ENCODE measurements at regions not wholly inside any gene's neighbourhood (a gene's known extent, or its start where the extent isn't known, plus 50 kb on each side); places are given as distances from the start of the nearest gene placed in this dataset.

GRCh38 chr5:4661326-4661725 is 478.8 kb upstream of the ADAMTS16 start:
- TF ChIP-seq ZNF384 (IDR thresholded peaks at IDR 0.05) (no peak), CTBP1 (IDR thresholded peaks at IDR 0.05; ENCODE audit: borderline replicate concordance) (no peak), ELF4 (IDR thresholded peaks at IDR 0.05) (no peak), L3MBTL2 (conservative IDR thresholded peaks at IDR 0.05) (no peak), TARDBP (IDR thresholded peaks at IDR 0.05) (no peak), SP1 (IDR thresholded peaks at IDR 0.05) (no peak), BHLHE40 (IDR thresholded peaks at IDR 0.05; ENCODE audit: borderline replicate concordance) (no peak), FOXM1 (IDR thresholded peaks at IDR 0.05; ENCODE audit: borderline replicate concordance) (no peak), HDGF (IDR thresholded peaks at IDR 0.05; ENCODE audit: borderline replicate concordance) (no peak), NFRKB (IDR thresholded peaks at IDR 0.05) (no peak), FOXA1 (IDR thresholded peaks at IDR 0.05) (no peak), LEF1 (IDR thresholded peaks at IDR 0.05; ENCODE audit: borderline replicate concordance) (no peak)

Measured in HEK293T (cell line).